Activated CD8-positive, alpha-beta T cell treated with anti-CD3 and anti-CD28 coated beads, Interleukin-2, amount 10 ng/mL, durations not matched to agents 7 days and 5 days (primary cell): ENCODE measurements at regions not wholly inside any gene's neighbourhood (a gene's known extent, or its start where the extent isn't known, plus 50 kb on each side); places are given as distances from the start of the nearest gene placed in this dataset.

Experiments used
- ATAC-seq: fragments of 150-1000 bp; cut with Tn5 transposase; one replicate; pipeline ENCODE4 v1.10.0; 2021; ENCODE audit warnings: moderate library complexity
- CTCF ChIA-PET: fragments of 350-600 bp; sonication (Branson Sonifier 250); formaldehyde crosslinking; loops from one replicate; lab custom pipeline; 2021; ENCODE audit warnings: antibody characterized with exemption; lab: Charles Lee
- POLR2A ChIA-PET: fragments of 350-600 bp; sonication (Branson Sonifier 250); formaldehyde crosslinking; loops from one replicate; lab custom pipeline; 2021; ENCODE audit warnings: antibody characterized with exemption; lab: Charles Lee
- DNase-seq: peaks from one replicate; pipeline ENCODE4 v3.0.0-alpha.2; 2020
- H3K27ac Mint-ChIP-seq: one replicate; pipeline ENCODE4 v1.8.0; 2021; ENCODE audit warnings: mild to moderate bottlenecking, mixed read lengths
- H3K27me3 Mint-ChIP-seq: one replicate; pipeline ENCODE4 v1.8.0; 2021; ENCODE audit warnings: low read depth, mixed read lengths
- H3K36me3 Mint-ChIP-seq: one replicate; pipeline ENCODE4 v1.8.0; 2021; ENCODE audit warnings: low read depth, mixed read lengths
- H3K4me1 Mint-ChIP-seq: one replicate; pipeline ENCODE4 v1.8.0; 2021; ENCODE audit warnings: low read depth, mixed read lengths
- H3K4me3 Mint-ChIP-seq: one replicate; pipeline ENCODE4 v1.8.0; 2021; ENCODE audit warnings: mild to moderate bottlenecking, mixed read lengths
- H3K9me3 Mint-ChIP-seq: one replicate; pipeline ENCODE4 v1.8.0; 2022; ENCODE audit warnings: mixed read lengths; ENCODE audit not compliant: insufficient read depth

DNA sequence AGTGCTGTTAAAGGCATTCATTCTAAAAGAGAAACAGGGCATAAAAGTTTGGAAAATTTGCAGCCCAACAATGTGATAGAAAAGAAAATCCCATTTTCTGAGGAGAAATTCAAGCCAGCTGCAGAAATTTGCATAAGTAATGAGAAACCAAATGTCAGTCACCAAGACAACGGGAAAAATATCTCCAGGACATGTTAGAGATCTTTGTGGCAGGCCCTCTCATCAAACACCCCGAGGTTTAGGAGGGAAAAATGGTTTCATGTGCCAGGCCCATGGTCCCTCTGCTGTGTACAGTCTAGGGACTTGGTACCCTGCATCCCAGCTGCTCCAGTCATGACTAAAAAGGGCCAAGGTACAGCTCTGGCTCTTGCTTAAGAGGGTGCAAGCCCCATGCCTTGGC is 251.0 kb upstream of the FAR2 start:
- Mint-ChIP-seq H3K27ac (no peak overlapping the region), H3K27me3 (no peaks in the 10 kb centered on the region), H3K9me3 (peaks cover 8% of the 10 kb centered on the region), H3K4me3 (no peak overlapping the region), H3K36me3 (no peaks in the 10 kb centered on the region), H3K4me1 (no peaks in the 10 kb centered on the region)
- ChIA-PET CTCF (no interaction called here), POLR2A (no interaction called here)
- no peak for ATAC-seq
- no peak for DNase-seq

DNA sequence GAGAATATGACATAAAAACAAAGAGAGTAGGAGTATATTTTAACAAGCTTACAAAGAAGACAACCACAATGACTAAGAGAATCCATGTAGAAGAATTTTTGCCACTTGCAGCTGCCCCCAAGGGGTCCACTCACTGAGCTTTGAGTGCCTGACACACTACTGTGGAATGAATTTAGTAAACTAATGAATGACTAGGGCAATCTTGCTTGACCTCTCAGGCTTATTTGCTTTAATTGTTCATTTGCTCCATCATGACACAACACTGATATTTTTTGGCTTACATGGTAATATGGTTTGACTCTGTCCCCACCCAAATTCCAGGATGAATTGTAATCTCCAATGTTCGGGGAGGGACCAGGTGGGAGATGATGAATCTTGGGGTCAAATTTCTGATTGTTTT is 249.1 kb upstream of the FAR2 start:
- ATAC-seq (no peak), DNase-seq (no peak)
- CTCF ChIA-PET = no interaction called here
- Mint-ChIP-seq H3K27me3 (no peaks in the 10 kb centered on the region), H3K9me3 (peaks cover 8% of the 10 kb centered on the region), H3K27ac (no peak overlapping the region), H3K4me1 (no peaks in the 10 kb centered on the region), H3K4me3 (no peak overlapping the region), H3K36me3 (no peaks in the 10 kb centered on the region)
- POLR2A ChIA-PET = no interaction called here

GRCh38 chr12:28905220-28905955 is 243.7 kb upstream of the FAR2 start:
- ATAC-seq (no peak), DNase-seq (no peak)
- H3K4me1 Mint-ChIP-seq = no peaks in the 10 kb centered on the region
- H3K27me3 Mint-ChIP-seq = no peaks in the 10 kb centered on the region
- H3K27ac Mint-ChIP-seq = no peak overlapping the region
- H3K36me3 Mint-ChIP-seq = no peaks in the 10 kb centered on the region
- no peak overlapping the region for H3K4me3 Mint-ChIP-seq
- peaks cover 7% of the 10 kb centered on the region for H3K9me3 Mint-ChIP-seq
- ChIA-PET POLR2A (no interaction called here), CTCF (no interaction called here)

- Mint-ChIP-seq H3K4me3 (no peak overlapping the region), H3K27me3 (no peaks in the 10 kb centered on the region), H3K4me1 (no peaks in the 10 kb centered on the region), H3K36me3 (no peaks in the 10 kb centered on the region), H3K9me3 (peaks cover 14% of the 10 kb centered on the region), H3K27ac (no peak overlapping the region)
- POLR2A ChIA-PET = no interaction called here
- ATAC-seq (no peak), DNase-seq (no peak)
- CTCF ChIA-PET = no interaction called here
Measured at GRCh38 chr12:28908646-28909045, 240.4 kb upstream of the FAR2 start.

GRCh38 chr12:28909291-28909690 is 239.8 kb upstream of the FAR2 start:
- no peaks in the 10 kb centered on the region for H3K4me1 Mint-ChIP-seq
- no peak for DNase-seq
- no peak overlapping the region for H3K27ac Mint-ChIP-seq
- no peaks in the 10 kb centered on the region for H3K27me3 Mint-ChIP-seq
- ChIA-PET CTCF (no interaction called here), POLR2A (no interaction called here)
- peaks cover 21% of the 10 kb centered on the region for H3K9me3 Mint-ChIP-seq
- ATAC-seq = no peak
- no peaks in the 10 kb centered on the region for H3K36me3 Mint-ChIP-seq
- H3K4me3 Mint-ChIP-seq = no peak overlapping the region

DNA sequence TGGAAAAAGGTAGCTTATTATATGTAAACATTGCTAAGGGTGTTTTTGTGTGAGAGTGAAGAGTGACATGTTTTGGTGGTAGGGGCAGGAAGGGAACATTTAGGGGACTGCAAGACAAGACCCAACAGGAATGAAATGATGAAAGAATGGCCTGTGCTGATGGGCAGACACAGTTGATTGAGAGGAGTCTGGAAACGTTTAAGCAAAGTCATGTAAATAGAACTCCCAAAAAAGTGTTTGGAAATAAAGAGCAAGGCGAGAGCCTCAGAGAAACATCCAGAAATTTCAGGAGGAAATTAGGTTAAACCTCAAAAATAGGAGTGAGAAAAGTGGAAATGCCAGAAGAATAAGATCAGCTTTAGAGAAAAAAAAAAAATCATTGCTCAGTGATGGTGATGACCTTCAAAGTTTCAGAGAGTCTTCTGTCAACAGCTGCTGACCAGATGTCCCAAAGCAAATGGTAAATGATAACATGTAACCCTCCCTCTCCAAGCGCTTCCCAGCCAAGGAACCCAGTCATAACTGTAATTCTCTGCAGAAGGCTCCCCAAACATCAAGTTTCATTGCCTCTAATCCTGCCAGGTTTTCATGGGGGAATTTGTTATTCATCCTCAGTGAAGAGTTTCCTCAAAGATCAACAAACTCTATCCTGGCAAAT is 223.2 kb upstream of the FAR2 start:
- H3K27me3 Mint-ChIP-seq = no peaks in the 10 kb centered on the region
- no peaks in the 10 kb centered on the region for H3K36me3 Mint-ChIP-seq
- H3K4me3 Mint-ChIP-seq = no peak overlapping the region
- POLR2A ChIA-PET = no interaction called here
- no peaks in the 10 kb centered on the region for H3K4me1 Mint-ChIP-seq
- DNase-seq (no peak), ATAC-seq (no peak)
- peaks cover 5% of the 10 kb centered on the region for H3K9me3 Mint-ChIP-seq
- CTCF ChIA-PET = no interaction called here
- no peak overlapping the region for H3K27ac Mint-ChIP-seq

DNA sequence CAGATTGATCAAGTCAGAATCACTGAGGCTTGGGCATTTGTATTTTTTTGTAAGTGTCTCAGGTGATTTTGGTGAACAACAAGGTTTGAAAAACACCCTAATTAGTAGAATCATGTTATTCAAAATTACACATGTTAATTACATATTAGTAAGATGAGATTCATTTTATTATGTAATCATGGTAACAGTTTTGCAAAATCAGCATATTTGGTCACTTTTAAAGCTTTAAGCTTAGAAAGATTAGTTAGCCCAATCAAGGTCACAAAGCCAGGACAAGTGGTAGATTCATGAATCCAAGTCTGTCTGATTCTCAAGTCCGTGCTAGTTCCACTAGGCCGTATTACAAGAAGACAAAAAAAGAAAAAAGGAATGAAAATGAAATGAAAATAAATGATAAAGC is 218.4 kb upstream of the FAR2 start:
- no peak for DNase-seq
- Mint-ChIP-seq H3K4me3 (no peak overlapping the region), H3K4me1 (no peaks in the 10 kb centered on the region), H3K9me3 (no peaks in the 10 kb centered on the region), H3K36me3 (no peaks in the 10 kb centered on the region), H3K27ac (no peak overlapping the region), H3K27me3 (no peaks in the 10 kb centered on the region)
- ATAC-seq = no peak
- ChIA-PET CTCF (no interaction called here), POLR2A (no interaction called here)

GRCh38 chr12:28933176-28933575 is 215.9 kb upstream of the FAR2 start:
- no peak for ATAC-seq

GRCh38 chr12:28933864-28934527 is 215.1 kb upstream of the FAR2 start:
- Mint-ChIP-seq H3K36me3 (no peaks in the 10 kb centered on the region), H3K4me1 (no peaks in the 10 kb centered on the region), H3K27me3 (no peaks in the 10 kb centered on the region), H3K4me3 (no peak overlapping the region), H3K9me3 (no peaks in the 10 kb centered on the region), H3K27ac (no peak overlapping the region)
- ChIA-PET CTCF (no interaction called here), POLR2A (no interaction called here)
- DNase-seq (no peak), ATAC-seq (no peak)

More at GRCh38 chr12:28933176-28933575, 215.9 kb upstream of the FAR2 start:
- Mint-ChIP-seq H3K27ac (no peak overlapping the region), H3K4me3 (no peak overlapping the region), H3K4me1 (no peaks in the 10 kb centered on the region), H3K27me3 (no peaks in the 10 kb centered on the region), H3K36me3 (no peaks in the 10 kb centered on the region), H3K9me3 (no peaks in the 10 kb centered on the region)
- DNase-seq = no peak
- POLR2A ChIA-PET = no interaction called here
- CTCF ChIA-PET = no interaction called here

DNA sequence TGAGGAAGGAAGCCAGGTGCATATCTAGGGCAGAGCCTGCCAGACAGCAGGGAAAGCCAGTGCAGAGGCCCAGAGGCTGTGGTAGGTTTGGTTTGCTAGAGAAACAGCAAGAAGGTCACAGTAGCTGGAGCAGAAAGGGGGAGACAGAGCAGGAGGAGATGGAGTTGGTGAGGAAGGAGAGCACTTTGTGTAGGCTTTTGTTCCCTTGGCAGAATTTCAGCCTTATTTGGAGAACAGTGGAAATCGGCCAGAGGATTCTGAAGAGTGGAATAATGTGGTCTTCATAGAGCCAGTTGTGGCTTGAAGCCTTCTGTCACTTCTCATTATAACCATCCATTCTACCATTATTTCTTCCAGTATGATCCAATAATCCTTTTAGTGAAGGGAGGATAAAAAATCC is 212.9 kb upstream of the FAR2 start:
- ATAC-seq (no peak), DNase-seq (no peak)
- no peaks in the 10 kb centered on the region for H3K4me1 Mint-ChIP-seq
- H3K36me3 Mint-ChIP-seq = no peaks in the 10 kb centered on the region
- H3K4me3 Mint-ChIP-seq = no peak overlapping the region
- CTCF ChIA-PET = no interaction called here
- no peaks in the 10 kb centered on the region for H3K27me3 Mint-ChIP-seq
- H3K9me3 Mint-ChIP-seq = no peaks in the 10 kb centered on the region
- no peak overlapping the region for H3K27ac Mint-ChIP-seq
- POLR2A ChIA-PET = no interaction called here

DNA sequence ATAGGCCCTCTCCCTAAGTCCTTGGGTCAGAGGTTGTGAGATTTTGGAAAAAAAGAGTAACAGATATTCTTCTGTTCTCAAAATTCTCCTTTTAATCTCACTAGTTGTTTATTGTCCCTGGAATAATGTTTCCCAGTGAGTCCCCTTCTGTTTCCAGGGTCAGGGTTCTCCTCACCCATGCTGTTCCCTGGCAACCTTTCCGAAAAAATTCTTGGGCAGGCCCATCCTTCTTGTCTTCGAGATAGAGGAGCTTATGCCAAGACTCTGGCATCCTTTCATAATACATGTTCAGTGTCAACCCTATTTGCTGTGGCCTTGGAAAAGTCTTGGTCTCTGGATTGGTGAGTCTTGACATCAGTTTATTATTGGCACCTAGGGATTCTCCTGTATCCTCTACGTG is 212.4 kb upstream of the FAR2 start:
- POLR2A ChIA-PET = no interaction called here
- Mint-ChIP-seq H3K27ac (no peak overlapping the region), H3K4me3 (no peak overlapping the region), H3K36me3 (no peaks in the 10 kb centered on the region), H3K9me3 (no peaks in the 10 kb centered on the region), H3K27me3 (no peaks in the 10 kb centered on the region), H3K4me1 (no peaks in the 10 kb centered on the region)
- CTCF ChIA-PET = no interaction called here
- ATAC-seq (no peak), DNase-seq (no peak)

DNA sequence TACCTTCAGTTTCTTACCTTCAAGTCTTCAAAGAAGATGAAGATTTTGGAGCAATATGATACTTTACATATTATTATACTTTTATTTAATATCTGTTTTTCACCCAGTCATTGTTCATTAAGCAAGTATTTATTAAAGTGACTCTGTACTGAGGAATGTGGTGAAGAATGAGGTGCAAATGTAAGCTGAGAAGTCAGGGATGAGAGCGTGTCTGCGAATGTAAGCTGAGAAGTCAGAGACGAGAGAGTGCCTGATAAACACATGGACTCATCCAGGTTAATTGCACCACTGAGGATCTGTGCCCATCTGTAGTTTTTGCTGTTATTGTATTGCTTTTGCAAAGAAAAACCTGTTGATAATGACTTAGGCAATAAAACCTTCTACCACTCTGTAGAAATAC is 211.9 kb upstream of the FAR2 start:
- ATAC-seq (no peak), DNase-seq (no peak)
- CTCF ChIA-PET = no interaction called here
- no peaks in the 10 kb centered on the region for H3K36me3 Mint-ChIP-seq
- H3K9me3 Mint-ChIP-seq = no peaks in the 10 kb centered on the region
- POLR2A ChIA-PET = no interaction called here
- H3K4me3 Mint-ChIP-seq = no peak overlapping the region
- no peaks in the 10 kb centered on the region for H3K27me3 Mint-ChIP-seq
- H3K4me1 Mint-ChIP-seq = no peaks in the 10 kb centered on the region
- no peak overlapping the region for H3K27ac Mint-ChIP-seq
